ENCODE measurements at regions not wholly inside any gene's neighbourhood (a gene's known extent, or its start where the extent isn't known, plus 50 kb on each side); places are given as distances from the start of the nearest gene placed in this dataset.

DNA sequence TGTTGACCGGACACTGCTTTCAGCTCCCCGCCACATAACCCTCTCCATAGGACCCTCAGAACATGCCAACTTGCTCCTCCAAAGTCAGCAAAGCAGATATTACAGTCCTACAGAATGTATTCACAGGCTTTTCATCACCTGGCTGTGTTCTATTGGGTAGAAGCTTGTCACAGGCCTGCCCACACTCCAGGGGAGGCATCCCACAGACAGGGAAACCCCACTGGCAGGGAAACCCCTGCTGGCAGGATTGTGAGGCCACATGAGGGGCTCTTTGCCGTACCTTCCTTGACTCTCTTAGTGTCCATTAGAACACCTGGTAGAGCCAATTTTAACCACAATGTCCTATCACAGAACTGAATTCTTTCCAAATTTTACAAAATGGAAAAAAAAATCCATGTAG lies 344.2 kb upstream of the MGMT start:
- intact Hi-C loops (cut with DNase I, micrococcal nuclease), result no loop called here
- DNase-seq (no peak), ATAC-seq (no peak)
- H3K9me3 Mint-ChIP-seq (ENCODE audit: low read depth), result no peaks in the 10 kb centered on the region
- H3K27ac Mint-ChIP-seq, result no peak overlapping the region
- H3K27me3 Mint-ChIP-seq, result no peaks in the 10 kb centered on the region
- H3K36me3 Mint-ChIP-seq (ENCODE audit: low read depth), result no peaks in the 10 kb centered on the region
- no peak overlapping the region for H3K4me3 Mint-ChIP-seq
- ChIA-PET POLR2A (no interaction called here), CTCF (no interaction called here)
- peaks cover 4% of the 10 kb centered on the region for H3K4me1 Mint-ChIP-seq

DNA sequence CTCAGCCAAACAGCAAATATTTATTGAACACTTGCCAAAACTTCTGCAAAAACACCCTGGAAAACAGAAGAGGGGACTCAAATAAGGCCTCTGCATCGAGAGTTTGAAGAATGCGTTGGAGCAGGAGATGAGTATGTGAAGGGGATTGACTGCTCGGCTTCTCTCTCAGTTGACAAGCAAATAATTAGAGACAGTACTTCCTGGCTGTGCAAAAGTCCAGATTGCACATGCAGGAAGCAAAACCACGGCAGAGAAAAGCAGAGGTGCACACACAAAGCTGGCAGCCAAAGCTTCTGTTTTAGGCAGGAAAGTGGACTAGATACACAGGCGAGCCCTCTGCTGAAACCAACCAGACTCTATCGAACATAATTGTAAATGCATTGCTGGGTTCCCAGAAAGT lies 343.6 kb upstream of the MGMT start:
- Mint-ChIP-seq H3K4me3 (no peak overlapping the region), H3K27ac (no peak overlapping the region), H3K9me3 (ENCODE audit: low read depth) (no peaks in the 10 kb centered on the region), H3K36me3 (ENCODE audit: low read depth) (no peaks in the 10 kb centered on the region), H3K27me3 (no peaks in the 10 kb centered on the region), H3K4me1 (peaks cover 4% of the 10 kb centered on the region)
- DNase-seq (no peak), ATAC-seq (no peak)
- intact Hi-C loops (cut with DNase I, micrococcal nuclease), result no loop called here
- ChIA-PET CTCF (no interaction called here), POLR2A (no interaction called here)

DNA sequence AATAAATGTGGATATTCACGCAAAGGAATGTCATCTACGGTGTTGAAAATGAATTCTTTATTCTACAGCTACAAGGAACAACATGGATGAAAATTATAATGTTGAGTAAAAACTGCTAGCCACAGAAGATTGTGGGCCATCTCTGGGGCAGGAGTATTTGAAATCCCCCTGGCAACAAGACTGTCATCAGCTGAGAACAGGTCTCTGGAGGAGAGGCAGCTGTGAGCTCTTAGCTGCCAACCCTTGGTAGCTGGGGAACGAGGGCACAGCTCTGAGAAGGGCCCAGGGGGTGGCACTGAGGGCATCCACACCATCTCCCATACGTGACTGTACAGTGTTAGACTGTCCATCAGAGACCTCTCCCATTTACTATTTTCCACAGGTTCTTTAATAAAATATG lies 340.1 kb upstream of the MGMT start:
- ChIA-PET POLR2A (no interaction called here), CTCF (no interaction called here)
- no peak overlapping the region for H3K4me3 Mint-ChIP-seq
- no peaks in the 10 kb centered on the region for H3K4me1 Mint-ChIP-seq
- H3K36me3 Mint-ChIP-seq (ENCODE audit: low read depth), result no peaks in the 10 kb centered on the region
- H3K27ac Mint-ChIP-seq, result no peak overlapping the region
- ATAC-seq, result no peak
- H3K9me3 Mint-ChIP-seq (ENCODE audit: low read depth), result no peaks in the 10 kb centered on the region
- no peak for DNase-seq
- peaks cover 4% of the 10 kb centered on the region for H3K27me3 Mint-ChIP-seq
- intact Hi-C loops (cut with DNase I, micrococcal nuclease), result no loop called here

DNA sequence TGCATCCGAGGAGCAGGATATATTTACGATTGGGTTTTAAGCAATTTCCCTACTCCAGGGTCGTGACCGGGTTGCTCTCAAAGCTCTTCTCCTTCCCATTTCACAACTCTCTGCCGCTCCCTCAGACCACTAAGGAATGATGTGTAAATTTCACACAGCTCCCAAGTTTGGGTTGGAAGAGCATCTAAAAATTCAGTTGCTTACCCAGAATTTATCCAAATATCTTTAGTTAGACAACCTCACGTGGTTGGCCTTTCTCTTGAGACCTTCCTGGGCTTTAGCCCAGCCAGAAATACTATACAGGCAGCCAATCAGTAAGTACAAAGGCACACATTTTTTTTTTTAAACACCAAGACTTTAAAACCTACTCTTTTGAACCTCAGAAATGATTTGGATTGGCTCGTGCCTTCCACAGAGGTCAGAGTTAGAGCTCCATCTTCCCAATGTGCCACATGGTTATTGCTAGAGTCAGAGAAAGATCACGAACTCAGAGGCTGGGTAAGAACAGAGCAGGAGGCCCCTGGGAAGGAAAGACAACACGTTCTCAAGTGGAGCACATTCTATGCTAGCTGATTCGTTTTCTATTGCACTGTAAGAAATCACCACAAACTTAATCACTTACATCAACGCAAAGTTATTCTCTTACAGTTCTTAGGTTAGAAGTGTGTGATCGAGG lies 335.4 kb upstream of the MGMT start:
- ATAC-seq, result no peak
- peaks cover 4% of the 10 kb centered on the region for H3K27me3 Mint-ChIP-seq
- no peak overlapping the region for H3K27ac Mint-ChIP-seq
- intact Hi-C loops (cut with DNase I, micrococcal nuclease), result no loop called here
- no peaks in the 10 kb centered on the region for H3K9me3 Mint-ChIP-seq (ENCODE audit: low read depth)
- CTCF ChIA-PET, result no interaction called here
- H3K4me3 Mint-ChIP-seq, result no peak overlapping the region
- no peaks in the 10 kb centered on the region for H3K36me3 Mint-ChIP-seq (ENCODE audit: low read depth)
- H3K4me1 Mint-ChIP-seq, result peaks cover 3% of the 10 kb centered on the region
- DNase-seq, result no peak
- POLR2A ChIA-PET, result no interaction called here

DNA sequence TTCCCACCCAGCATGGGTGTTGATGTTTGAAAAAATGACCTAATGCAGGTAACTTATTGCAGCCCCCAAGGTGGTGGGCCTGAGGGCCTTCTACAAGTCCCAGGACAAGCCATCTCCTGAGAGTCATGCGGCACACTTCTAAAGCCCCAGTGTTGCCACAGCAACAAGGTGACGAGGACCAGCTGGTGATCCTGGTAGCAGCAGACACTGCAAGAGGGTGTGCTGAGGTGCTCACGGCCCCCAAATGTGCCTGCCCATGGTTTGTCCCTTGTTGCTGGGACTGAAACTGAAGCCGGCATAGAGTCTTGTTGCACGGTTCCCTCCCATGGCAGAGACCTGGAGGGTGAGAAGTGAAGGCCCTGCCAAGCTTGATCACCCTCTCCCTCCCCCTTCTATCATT lies 333.2 kb upstream of the MGMT start:
- H3K4me3 Mint-ChIP-seq, result no peak overlapping the region
- ChIA-PET CTCF (no interaction called here), POLR2A (no interaction called here)
- no peak for DNase-seq
- no peak for ATAC-seq
- intact Hi-C loops (cut with DNase I, micrococcal nuclease), result no loop called here
- H3K27me3 Mint-ChIP-seq, result peaks cover 4% of the 10 kb centered on the region
- no peak overlapping the region for H3K27ac Mint-ChIP-seq
- no peaks in the 10 kb centered on the region for H3K36me3 Mint-ChIP-seq (ENCODE audit: low read depth)
- peaks cover 3% of the 10 kb centered on the region for H3K4me1 Mint-ChIP-seq
- H3K9me3 Mint-ChIP-seq (ENCODE audit: low read depth), result no peaks in the 10 kb centered on the region

DNA sequence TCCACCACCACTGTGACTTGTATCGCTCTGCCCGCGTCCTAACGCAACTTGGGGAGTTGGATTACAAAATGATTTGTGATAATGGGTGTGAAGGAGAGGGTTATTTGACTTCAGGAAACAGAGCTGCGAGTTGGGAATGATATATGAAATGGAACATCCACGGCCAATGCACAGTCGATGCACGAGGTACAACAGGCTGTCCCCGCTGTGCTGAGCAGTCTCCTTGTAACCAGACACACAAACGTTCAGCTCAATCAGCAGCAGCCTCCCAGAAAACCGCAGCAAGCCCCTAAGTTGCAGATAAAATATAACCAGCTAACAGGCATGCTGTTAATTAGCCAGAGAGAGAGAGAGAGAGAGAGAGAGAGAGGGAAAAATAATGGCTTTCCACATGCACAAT lies 332.7 kb upstream of the MGMT start:
- ChIA-PET CTCF (no interaction called here), POLR2A (no interaction called here)
- ATAC-seq (no peak), DNase-seq (no peak)
- intact Hi-C loops (cut with DNase I, micrococcal nuclease), result no loop called here
- Mint-ChIP-seq H3K36me3 (ENCODE audit: low read depth) (no peaks in the 10 kb centered on the region), H3K4me3 (no peak overlapping the region), H3K27ac (no peak overlapping the region), H3K27me3 (peaks cover 5% of the 10 kb centered on the region), H3K9me3 (ENCODE audit: low read depth) (no peaks in the 10 kb centered on the region), H3K4me1 (peaks cover 3% of the 10 kb centered on the region)

DNA sequence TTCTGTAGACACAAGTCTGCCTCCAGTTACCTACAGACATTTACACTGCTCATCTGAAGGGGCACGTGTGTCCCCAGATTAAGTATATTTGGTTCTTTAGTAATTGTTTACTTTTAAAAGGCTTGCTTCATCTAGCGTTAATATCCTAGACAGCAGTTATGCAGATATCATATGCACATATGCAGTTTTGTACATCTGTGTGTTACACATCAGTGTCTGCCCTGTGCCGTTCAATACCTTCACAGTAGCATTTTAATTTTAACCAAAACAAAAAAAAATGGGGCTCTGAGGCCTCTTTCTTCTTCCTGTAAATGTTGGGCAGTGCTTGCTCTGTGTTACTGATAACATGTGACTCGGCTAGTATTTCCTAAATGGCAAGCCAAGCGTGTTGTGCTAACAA lies 331.4 kb upstream of the MGMT start:
- ATAC-seq (no peak), DNase-seq (no peak)
- Mint-ChIP-seq H3K4me3 (no peak overlapping the region), H3K4me1 (peaks cover 5% of the 10 kb centered on the region), H3K27ac (no peak overlapping the region), H3K9me3 (ENCODE audit: low read depth) (no peaks in the 10 kb centered on the region), H3K36me3 (ENCODE audit: low read depth) (no peaks in the 10 kb centered on the region), H3K27me3 (peaks cover 9% of the 10 kb centered on the region)
- intact Hi-C loops (cut with DNase I, micrococcal nuclease), result no loop called here
- POLR2A ChIA-PET, result no interaction called here
- CTCF ChIA-PET, result no interaction called here

DNA sequence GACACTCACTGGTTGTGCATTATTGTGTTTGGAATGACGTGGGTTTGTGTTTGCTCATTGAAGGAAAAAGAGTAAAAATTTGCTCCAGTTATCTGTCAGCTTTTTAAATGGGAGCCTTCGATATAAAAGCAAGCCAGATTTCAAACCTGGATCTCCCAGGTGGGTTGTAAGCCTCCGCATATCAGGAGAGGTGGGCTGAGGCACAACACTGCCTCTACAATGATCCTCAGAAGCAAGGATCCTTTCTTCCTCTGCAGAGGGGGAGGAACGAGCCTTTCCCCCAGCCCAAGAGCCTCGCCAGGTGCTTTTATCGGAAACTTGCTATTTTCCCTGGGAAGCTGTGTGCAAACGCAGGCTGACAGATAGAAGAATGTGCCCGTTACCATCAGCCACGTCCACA lies 331.0 kb upstream of the MGMT start:
- Mint-ChIP-seq H3K27me3 (peaks cover 10% of the 10 kb centered on the region), H3K9me3 (ENCODE audit: low read depth) (no peaks in the 10 kb centered on the region), H3K36me3 (ENCODE audit: low read depth) (no peaks in the 10 kb centered on the region), H3K4me3 (no peak overlapping the region), H3K27ac (no peak overlapping the region), H3K4me1 (peaks cover 8% of the 10 kb centered on the region)
- DNase-seq, result no peak
- ChIA-PET POLR2A (no interaction called here), CTCF (no interaction called here)
- ATAC-seq, result no peak
- intact Hi-C loops (cut with DNase I, micrococcal nuclease), result no loop called here

DNA sequence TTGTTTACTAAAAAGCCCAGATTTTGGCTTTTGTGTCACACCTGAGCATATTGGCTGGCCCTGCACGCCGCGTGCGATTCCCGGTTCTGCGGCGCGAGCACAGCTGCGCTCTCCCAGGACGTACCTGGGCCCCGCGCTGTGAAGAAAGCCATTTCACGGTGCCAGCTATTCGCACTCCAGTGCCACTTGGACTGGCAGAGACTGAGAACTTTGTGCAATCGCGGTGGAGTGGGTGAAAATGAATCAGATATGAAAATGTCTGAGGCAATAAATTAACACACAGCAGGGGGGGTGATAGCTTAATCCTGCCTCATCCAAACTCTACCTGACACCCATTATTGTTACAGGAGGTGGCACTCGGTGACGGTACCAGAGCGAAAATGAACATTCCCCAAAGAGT lies 330.1 kb upstream of the MGMT start:
- CTCF ChIA-PET, result interaction anchor here (0.6 kb wide), 1 partner anchor 22 kb away, joined by 3 read pairs; no protein-coding TSS in a partner anchor
- intact Hi-C loops (cut with DNase I, micrococcal nuclease), result no loop called here
- no peak for DNase-seq
- ATAC-seq, result no peak
- Mint-ChIP-seq H3K27ac (no peak overlapping the region), H3K27me3 (peaks cover 12% of the 10 kb centered on the region), H3K9me3 (ENCODE audit: low read depth) (no peaks in the 10 kb centered on the region), H3K4me1 (peaks cover 8% of the 10 kb centered on the region), H3K4me3 (no peak overlapping the region), H3K36me3 (ENCODE audit: low read depth) (no peaks in the 10 kb centered on the region)
- POLR2A ChIA-PET, result no interaction called here

DNA sequence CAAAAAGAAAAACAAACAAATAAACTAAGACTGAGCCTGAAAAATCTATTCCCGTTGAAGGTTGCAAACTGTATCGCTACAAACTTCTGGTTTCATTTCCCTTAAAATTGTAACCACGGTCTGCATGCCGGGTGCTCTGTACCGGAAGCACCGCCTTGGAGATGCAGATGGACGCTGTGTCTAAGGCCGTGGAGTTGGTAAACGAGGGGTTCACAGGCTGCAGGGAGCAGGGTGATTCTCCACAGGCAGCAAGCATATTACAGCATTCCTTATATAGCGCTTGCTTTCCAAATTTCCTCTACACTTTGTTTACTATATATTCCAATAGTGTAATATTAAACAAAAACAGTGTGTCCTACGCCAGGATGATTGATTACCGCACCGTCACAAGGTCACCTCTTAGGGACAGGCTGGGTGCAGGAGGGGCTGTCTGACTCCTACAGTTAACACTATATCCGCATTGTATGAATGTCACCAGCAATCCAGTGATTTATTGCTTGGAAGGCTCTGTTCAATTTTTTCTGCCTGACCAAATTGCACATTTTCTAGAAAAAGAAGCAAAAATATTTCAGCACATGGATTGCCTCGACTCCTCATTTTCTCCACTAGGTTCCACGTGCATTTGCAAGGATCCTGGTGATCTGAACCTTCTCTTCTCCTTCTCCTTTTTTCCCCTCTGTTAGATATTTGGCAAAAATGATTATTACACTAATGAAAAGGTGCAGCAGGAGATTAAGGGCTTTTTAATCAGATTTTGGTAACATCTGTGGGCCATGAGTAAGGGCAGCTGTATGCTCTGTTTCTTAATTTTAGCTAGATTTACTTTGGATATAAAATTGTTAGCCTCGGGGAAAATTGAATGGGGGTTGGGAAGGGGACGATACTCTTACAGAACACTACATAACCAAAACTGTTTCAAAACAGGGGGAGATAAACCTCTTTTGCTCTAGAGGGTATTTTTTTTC lies 325.8 kb upstream of the MGMT start:
- H3K4me1 Mint-ChIP-seq, result peaks cover 5% of the 10 kb centered on the region
- peaks cover 20% of the 10 kb centered on the region for H3K27me3 Mint-ChIP-seq
- H3K36me3 Mint-ChIP-seq (ENCODE audit: low read depth), result no peaks in the 10 kb centered on the region
- intact Hi-C loops (cut with DNase I, micrococcal nuclease), result no loop called here
- H3K4me3 Mint-ChIP-seq, result no peak overlapping the region
- POLR2A ChIA-PET, result no interaction called here
- DNase-seq (no peak), ATAC-seq (no peak)
- no peaks in the 10 kb centered on the region for H3K9me3 Mint-ChIP-seq (ENCODE audit: low read depth)
- H3K27ac Mint-ChIP-seq, result no peak overlapping the region
- CTCF ChIA-PET, result no interaction called here

DNA sequence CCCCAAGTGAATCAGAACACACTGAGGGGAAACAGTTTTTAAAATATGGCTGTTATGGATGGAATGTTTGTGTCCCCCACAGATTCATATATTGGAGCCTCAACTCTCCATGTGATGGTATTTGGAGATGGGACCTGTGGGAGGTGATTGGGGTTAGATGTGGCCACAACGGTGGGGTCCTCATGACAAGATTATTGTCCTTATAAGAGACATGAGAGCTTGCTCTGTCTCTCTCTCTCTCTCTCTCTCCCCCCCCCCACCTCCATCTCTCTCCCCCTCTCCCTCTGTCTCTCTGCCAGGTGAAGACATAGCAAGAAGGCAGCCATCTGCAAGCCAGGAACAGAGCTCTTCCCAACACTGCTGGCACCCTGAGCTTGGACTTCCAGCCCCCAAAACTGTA lies 315.8 kb upstream of the MGMT start:
- ATAC-seq (no peak), DNase-seq (no peak)
- ChIA-PET POLR2A (no interaction called here), CTCF (interaction anchor here (0.6 kb wide), 1 partner anchor 674 kb away, joined by 3 read pairs; no protein-coding TSS in a partner anchor)
- peaks cover 6% of the 10 kb centered on the region for H3K9me3 Mint-ChIP-seq (ENCODE audit: low read depth)
- no peaks in the 10 kb centered on the region for H3K36me3 Mint-ChIP-seq (ENCODE audit: low read depth)
- intact Hi-C loops (cut with DNase I, micrococcal nuclease), result no loop called here
- H3K27me3 Mint-ChIP-seq, result peaks cover under 1% of the 10 kb centered on the region
- H3K4me3 Mint-ChIP-seq, result no peak overlapping the region
- no peak overlapping the region for H3K27ac Mint-ChIP-seq
- no peaks in the 10 kb centered on the region for H3K4me1 Mint-ChIP-seq

DNA sequence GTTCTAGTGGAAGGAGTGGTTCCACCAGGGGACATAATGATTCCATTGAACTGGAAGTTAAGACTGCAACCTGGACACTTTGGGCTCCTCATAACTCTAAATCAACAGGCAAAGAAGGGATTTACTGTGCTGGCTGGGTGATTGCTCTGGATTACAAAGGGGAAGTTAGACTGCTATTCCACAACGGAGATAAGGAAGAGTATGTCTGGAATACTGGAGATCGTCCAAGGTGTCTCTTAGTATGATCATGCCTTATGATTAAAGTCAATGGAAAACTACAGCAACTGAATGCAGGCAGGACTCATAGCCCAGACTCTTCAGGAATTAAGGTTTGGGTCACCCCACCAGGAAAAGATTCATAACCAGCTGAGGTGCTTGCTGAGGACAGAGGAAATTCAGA lies 310.6 kb upstream of the MGMT start:
- intact Hi-C loops (cut with DNase I, micrococcal nuclease), result no loop called here
- H3K27ac Mint-ChIP-seq, result no peak overlapping the region
- DNase-seq (no peak), ATAC-seq (no peak)
- peaks cover 8% of the 10 kb centered on the region for H3K27me3 Mint-ChIP-seq
- H3K4me3 Mint-ChIP-seq, result no peak overlapping the region
- POLR2A ChIA-PET, result no interaction called here
- CTCF ChIA-PET, result no interaction called here
- H3K4me1 Mint-ChIP-seq, result peaks cover 4% of the 10 kb centered on the region
- H3K36me3 Mint-ChIP-seq (ENCODE audit: low read depth), result no peaks in the 10 kb centered on the region
- peaks cover 12% of the 10 kb centered on the region for H3K9me3 Mint-ChIP-seq (ENCODE audit: low read depth)

Data from activated CD4-positive, alpha-beta T cell treated with anti-CD3 and anti-CD28 coated beads for 36 hours (primary cell).